HepG2 (cell line): ENCODE measurements at regions not wholly inside any gene's neighbourhood (a gene's known extent, or its start where the extent isn't known, plus 50 kb on each side); places are given as distances from the start of the nearest gene placed in this dataset.

ENCODE experiments used
- ATAC-seq: fragments of 200-7000 bp; cut with Tn5 transposase; 3 replicates; pipeline ENCODE4 v1.9.1; 2020; ENCODE audit warnings: mild to moderate bottlenecking, moderate library complexity
- BruUV-seq: library from RNA; stranded (reverse); fragments of 400-500 nt; replicated peaks from 2 replicates; lab custom pipeline; 2021; lab: Mats Ljungman, UMichigan
- CTCF ChIA-PET: fragments of 300-600 bp; formaldehyde crosslinking; extraction: SDS; loops from one replicate; lab custom pipeline; 2021; ENCODE audit warnings: low total read pairs, inconsistent platforms, low intra/inter-chr PET ratio; lab: Yijun Ruan, JAX
- POLR2A ChIA-PET: fragments of 350-600 bp; sonication (Branson Sonifier 250); formaldehyde crosslinking; loops from one replicate; lab custom pipeline; 2020; ENCODE audit warnings: antibody characterized with exemption, inconsistent platforms; lab: Yijun Ruan, JAX
- DNase-seq: peaks from one replicate; pipeline ENCODE4 v3.0.0-alpha.2; 2015; ENCODE audit warnings: low spot score
- FAIRE-seq: peaks from 3 replicates; lab custom pipeline; 2011; peaks lifted over from hg19 to GRCh38; lab: Jason Lieb, UNC
- H2AFZ ChIP-seq: one replicate; pipeline ENCODE4 v1.6.1; 2011; ENCODE audit warnings: low read length, inconsistent platforms
- H3K27ac ChIP-seq: fragments of 300-600 bp; 3 replicates; pipeline ENCODE4 v1.8.0; 2011; ENCODE audit warnings: mixed run types, mild to moderate bottlenecking, mixed read lengths, low read length, inconsistent platforms; ENCODE audit not compliant: insufficient read depth; ENCODE audit errors: extremely low read length
- H3K27me3 ChIP-seq, 2 experiments: fragments of 200-600 bp in 1 of 2; 2 replicates in 1 of 2; 3 replicates in 1 of 2; pipeline versions ENCODE4 v1.6.0 to v1.8.0; 2011; ENCODE audit warnings: low read length in 2 of 2, mild to moderate bottlenecking in 2 of 2, moderate library complexity in 2 of 2, inconsistent platforms in 1 of 2; ENCODE audit not compliant: insufficient read depth in 2 of 2, control insufficient read depth in 1 of 2
- H3K36me3 ChIP-seq, 2 experiments: fragments of 200-600 bp in 1 of 2; replicated peaks in 1 of 2; 2 replicates in 1 of 2; 3 replicates in 1 of 2; pipeline versions ENCODE4 v1.5.1 to v1.8.0; 2011; ENCODE audit warnings: low read length in 2 of 2, inconsistent platforms in 1 of 2; ENCODE audit not compliant: insufficient read depth in 2 of 2, control insufficient read depth in 1 of 2
- H3K4me1 ChIP-seq: 2 replicates; pipeline ENCODE4 v1.5.1; 2012; ENCODE audit warnings: low read length, inconsistent platforms; ENCODE audit not compliant: insufficient read depth
- H3K4me2 ChIP-seq: 2 replicates; pipeline ENCODE4 v1.6.0; 2011; ENCODE audit warnings: low read depth, low read length, inconsistent platforms
- H3K4me3 ChIP-seq, 3 experiments: fragments of 200-600 bp in 1 of 3; sonication (generic), shearing (Covaris generic) in 1 of 3; replicated peaks in 1 of 3; 2 replicates each; pipeline ENCODE4 v1.5.1; 2011 to 2016; ENCODE audit warnings: low read length in 3 of 3, inconsistent platforms in 2 of 3, low read depth in 2 of 3, mild to moderate bottlenecking in 2 of 3, control low read depth in 1 of 3, mixed read lengths in 1 of 3; ENCODE audit not compliant: insufficient read depth in 1 of 3
- H3K79me2 ChIP-seq: one replicate; pipeline ENCODE4 v1.6.1; 2011; ENCODE audit warnings: low read length, inconsistent platforms; ENCODE audit not compliant: insufficient read depth
- H3K9ac ChIP-seq: 2 replicates; pipeline ENCODE4 v1.6.0; 2011; ENCODE audit warnings: mild to moderate bottlenecking, low read depth, low read length, inconsistent platforms; ENCODE audit not compliant: insufficient read depth
- H3K9me3 ChIP-seq: 2 replicates; pipeline ENCODE4 v1.5.1; 2012; ENCODE audit warnings: mild to moderate bottlenecking, low read length
- H4K20me1 ChIP-seq: 2 replicates; pipeline ENCODE4 v1.6.0; 2011; ENCODE audit warnings: inconsistent platforms, mild to moderate bottlenecking, low read length, moderate library complexity; ENCODE audit not compliant: insufficient read depth
- PHF8 ChIP-seq: sonication (generic); formaldehyde crosslinking; IDR thresholded peaks from 2 replicates; pipeline ENCODE4 v1.5.0; 2020; ENCODE audit warnings: missing genetic modification reagents
- TFAP4 ChIP-seq: sonication (generic); IDR thresholded peaks from 2 replicates; pipeline ENCODE4 v1.6.1; 2016; ENCODE audit warnings: low read depth, borderline replicate concordance
- TRAFD1 ChIP-seq: sonication (generic); formaldehyde crosslinking; IDR thresholded peaks from 2 replicates; pipeline ENCODE4 v1.5.1; 2020; ENCODE audit warnings: missing genetic modification reagents, mild to moderate bottlenecking, borderline replicate concordance
- ZNF597 ChIP-seq: sonication (generic); formaldehyde crosslinking; IDR thresholded peaks from 2 replicates; pipeline ENCODE4 v1.5.0; 2020; ENCODE audit warnings: missing genetic modification reagents
- WGBS: methylation state at CpG from one replicate; pipeline ENCODE4 v1.1.6; 2017; ENCODE audit warnings: low lambda C conversion rate; 5-methylcytosine and 5-hydroxymethylcytosine counted together
- in situ Hi-C: cut with HindIII; loops from 2 replicates; pipeline ENCODE4 v1.10.0; 2017; ENCODE audit warnings: low pct_unique_long_range_greater_than_20kb; ENCODE audit not compliant: extremely low pct_ligation_motif_present
- intact Hi-C: fragments of 100-400 bp; cut with micrococcal nuclease; formaldehyde crosslinking; loops from one replicate; pipeline ENCODE4 v1.10.0; 2022; ENCODE audit not compliant: unreplicated experiment
- TF ChIP-seq, protein P1 (sequence below): sonication (generic); formaldehyde crosslinking; IDR thresholded peaks from 2 replicates; pipeline ENCODE4 v1.5.1; 2020; ENCODE audit warnings: mild to moderate bottlenecking, missing genetic modification reagents, moderate library complexity

- FAIRE-seq, result no peak
- POLR2A ChIA-PET, result no interaction called here
- intact Hi-C loops (loop anchor here (10.0 kb wide), 1 partner anchor 167 kb away; no protein-coding TSS in a partner anchor), in situ Hi-C loops (no loop called here)
- Histone ChIP-seq H3K9ac (no peak overlapping the region), H3K9me3 (no peaks in the 10 kb centered on the region), H3K4me1 (peaks cover 15% of the 10 kb centered on the region; the same call in 1 of the 2 replicates), H3K27me3 (peaks cover 0 to 8% of the 10 kb centered on the region in 2 experiments; a peak in 1 of 5 replicates), H4K20me1 (no peaks in the 10 kb centered on the region), H2AFZ (no peak overlapping the region), H3K79me2 (no peaks in the 10 kb centered on the region), H3K4me3 (peak overlapping the region in 1 of 3 experiments; percentile 11; a peak in 1 of 6 replicates), H3K36me3 (no peaks in the 10 kb centered on the region), H3K4me2 (peak overlapping the region; percentile 41), H3K27ac (no peak overlapping the region)
- TF ChIP-seq, protein P1, sequence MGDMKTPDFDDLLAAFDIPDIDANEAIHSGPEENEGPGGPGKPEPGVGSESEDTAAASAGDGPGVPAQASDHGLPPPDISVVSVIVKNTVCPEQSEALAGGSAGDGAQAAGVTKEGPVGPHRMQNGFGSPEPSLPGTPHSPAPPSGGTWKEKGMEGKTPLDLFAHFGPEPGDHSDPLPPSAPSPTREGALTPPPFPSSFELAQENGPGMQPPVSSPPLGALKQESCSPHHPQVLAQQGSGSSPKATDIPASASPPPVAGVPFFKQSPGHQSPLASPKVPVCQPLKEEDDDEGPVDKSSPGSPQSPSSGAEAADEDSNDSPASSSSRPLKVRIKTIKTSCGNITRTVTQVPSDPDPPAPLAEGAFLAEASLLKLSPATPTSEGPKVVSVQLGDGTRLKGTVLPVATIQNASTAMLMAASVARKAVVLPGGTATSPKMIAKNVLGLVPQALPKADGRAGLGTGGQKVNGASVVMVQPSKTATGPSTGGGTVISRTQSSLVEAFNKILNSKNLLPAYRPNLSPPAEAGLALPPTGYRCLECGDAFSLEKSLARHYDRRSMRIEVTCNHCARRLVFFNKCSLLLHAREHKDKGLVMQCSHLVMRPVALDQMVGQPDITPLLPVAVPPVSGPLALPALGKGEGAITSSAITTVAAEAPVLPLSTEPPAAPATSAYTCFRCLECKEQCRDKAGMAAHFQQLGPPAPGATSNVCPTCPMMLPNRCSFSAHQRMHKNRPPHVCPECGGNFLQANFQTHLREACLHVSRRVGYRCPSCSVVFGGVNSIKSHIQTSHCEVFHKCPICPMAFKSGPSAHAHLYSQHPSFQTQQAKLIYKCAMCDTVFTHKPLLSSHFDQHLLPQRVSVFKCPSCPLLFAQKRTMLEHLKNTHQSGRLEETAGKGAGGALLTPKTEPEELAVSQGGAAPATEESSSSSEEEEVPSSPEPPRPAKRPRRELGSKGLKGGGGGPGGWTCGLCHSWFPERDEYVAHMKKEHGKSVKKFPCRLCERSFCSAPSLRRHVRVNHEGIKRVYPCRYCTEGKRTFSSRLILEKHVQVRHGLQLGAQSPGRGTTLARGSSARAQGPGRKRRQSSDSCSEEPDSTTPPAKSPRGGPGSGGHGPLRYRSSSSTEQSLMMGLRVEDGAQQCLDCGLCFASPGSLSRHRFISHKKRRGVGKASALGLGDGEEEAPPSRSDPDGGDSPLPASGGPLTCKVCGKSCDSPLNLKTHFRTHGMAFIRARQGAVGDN (CRISPR knock-in tag), result peak; percentile 26; the same call in 1 of the 2 replicates
- no peak for TF ChIP-seq ZNF597 (CRISPR knock-in tag)
- no peak for TF ChIP-seq PHF8
- TF ChIP-seq TFAP4, result peak; percentile 20; the same call in 1 of the 2 replicates
- TF ChIP-seq TRAFD1 (CRISPR knock-in tag), result no peak
- no peak for DNase-seq
- ATAC-seq, result peak; percentile 79
- CTCF ChIA-PET, result no interaction called here
- WGBS, result 16% methylated on average over 6 of the region's 10 CpGs
- BruUV-seq, result no TSS peak
Observed at GRCh38 chr5:116778032-116778431, 203.4 kb upstream of the SEMA6A start.
